Ishikawa (cell line): ENCODE measurements at regions not wholly inside any gene's neighbourhood (a gene's known extent, or its start where the extent isn't known, plus 50 kb on each side); places are given as distances from the start of the nearest gene placed in this dataset.

Experiments used
- CEBPB ChIP-seq: IDR thresholded peaks from 2 replicates; pipeline ENCODE4 v1.6.1; 2012
- CREB1 ChIP-seq: IDR thresholded peaks from 2 replicates; pipeline ENCODE4 v1.6.1; 2012; ENCODE audit warnings: low read depth
- EP300 ChIP-seq: IDR thresholded peaks from 2 replicates; pipeline ENCODE4 v1.6.1; 2012; ENCODE audit warnings: borderline replicate concordance
- FOXM1 ChIP-seq: IDR thresholded peaks from 2 replicates; pipeline ENCODE4 v1.6.1; 2012; ENCODE audit warnings: low read depth, borderline replicate concordance
- MAX ChIP-seq: IDR thresholded peaks from 2 replicates; pipeline ENCODE4 v1.6.1; 2012
- NFIC ChIP-seq: IDR thresholded peaks from 2 replicates; pipeline ENCODE4 v1.6.1; 2012
- ZBTB7A ChIP-seq: IDR thresholded peaks from 2 replicates; pipeline ENCODE4 v1.6.1; 2012; ENCODE audit warnings: low read depth

- TF ChIP-seq FOXM1 (no peak), NFIC (no peak), ZBTB7A (no peak), MAX (no peak), CREB1 (no peak), EP300 (no peak), CEBPB (no peak)
Measured at GRCh38 chr21:17238468-17238867, 274.4 kb upstream of the CXADR start.
